Heart left ventricle (tissue), 13 donors: ENCODE measurements at regions not wholly inside any gene's neighbourhood (a gene's known extent, or its start where the extent isn't known, plus 50 kb on each side); places are given as distances from the start of the nearest gene placed in this dataset.

ENCODE experiments used
- CTCF ChIP-seq, 12 donors: fragments of 200-600 bp; sonication (generic) in 4 of 12; IDR thresholded peaks; one replicate each; pipeline versions ENCODE4 v1.5.0 to v1.8.0; 2018 to 2022; ENCODE audit warnings: antibody characterized with exemption in 12 of 12, mild to moderate bottlenecking in 5 of 12
- POLR2A ChIP-seq, 2 donors: fragments of 450-650 bp; IDR thresholded peaks; one replicate each; pipeline ENCODE4 v1.6.1; 2017; ENCODE audit warnings: antibody characterized with exemption in 2 of 2, mild to moderate bottlenecking in 2 of 2, moderate library complexity in 2 of 2
- donor health status: ischemic (EF 13 %, LVEDD 7.1; RV severe dilation, severe dysfunction).
- donor health status: DM: no; HTN: yes; CAD: no.
- donor health status: DM: no; HTN: no; CAD: no.
- donor health status: ischemic (EF 25% LVEDD 6.9; RV normal size, moderate dysfunction).
- donor health status: ischemic (EF 25% LVEDD 5.7; RV mildly dilated, moderate dysfunction).
- donor health status: ischemic (EF 35%, LVEDD 5.7; RV mildly dilated, moderate dysfunction).
- donor health status: nonischemic (EF 11% LVEDD 7.7; RV severe dilation, severe dysfunction).
- donor health status: DM: yes; HTN: yes; CAD: no.
- donor health status: PGD.
- donor health status: ischemic (EF 29% LVEDD 5.4; RV normal size, mild dysfunction).
- donor health status: nonischemic (EF 23%, LVEDD 6.1; RV moderate dilation, normal function).

DNA sequence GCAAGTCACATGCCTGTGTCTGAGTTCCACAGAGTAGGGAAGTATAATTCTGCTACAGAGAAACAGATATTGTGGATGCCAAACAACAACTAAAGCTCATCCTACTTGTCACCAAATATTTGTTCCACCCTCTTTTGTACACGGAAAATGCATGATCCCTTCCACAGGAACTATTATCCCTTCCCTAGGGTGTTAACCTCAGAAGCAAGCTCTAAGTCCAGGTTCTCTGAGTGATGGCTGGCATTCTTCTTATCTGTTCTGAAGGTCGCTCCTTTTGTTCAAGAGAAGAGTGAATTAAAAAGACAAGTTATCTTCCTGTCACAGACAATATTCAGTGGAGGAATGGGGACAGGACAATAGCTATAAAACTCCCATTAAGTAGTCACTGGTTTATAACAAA lies 460.1 kb upstream of the GCFC2 start:
- TF ChIP-seq CTCF (IDR thresholded peaks at IDR 0.05), result no peak
- TF ChIP-seq POLR2A (IDR thresholded peaks at IDR 0.05), result no peak
